Liver (tissue), 8 donors: ENCODE measurements at regions not wholly inside any gene's neighbourhood (a gene's known extent, or its start where the extent isn't known, plus 50 kb on each side); places are given as distances from the start of the nearest gene placed in this dataset.

Experiments used
- DNase-seq: peaks from one replicate; pipeline ENCODE4 v3.0.0-alpha.2; 2017; ENCODE audit warnings: low spot score
- H3K27ac ChIP-seq, 2 donors: one replicate each; pipeline ENCODE4 v1.7.0; 2013; ENCODE audit warnings: inconsistent platforms in 2 of 2, low read length in 2 of 2, control low read depth in 1 of 2, low read depth in 1 of 2, mild to moderate bottlenecking in 1 of 2
- H3K27me3 ChIP-seq, 4 donors: one replicate each; pipeline versions ENCODE4 v1.6.1 to v1.7.0; 2013; ENCODE audit warnings: low read length in 3 of 4, inconsistent platforms in 1 of 4, mild to moderate bottlenecking in 1 of 4, moderate library complexity in 1 of 4; ENCODE audit not compliant: control insufficient read depth in 4 of 4, insufficient read depth in 4 of 4
- H3K36me3 ChIP-seq, 4 donors: one replicate each; pipeline versions ENCODE4 v1.6.1 to v1.7.0; 2013; ENCODE audit warnings: low read length in 3 of 4, mild to moderate bottlenecking in 3 of 4, low read depth in 1 of 4, moderate library complexity in 1 of 4; ENCODE audit not compliant: control insufficient read depth in 4 of 4, insufficient read depth in 3 of 4
- H3K4me1 ChIP-seq, 4 donors: one replicate each; pipeline versions ENCODE4 v1.6.1 to v1.7.0; 2013; ENCODE audit warnings: low read length in 3 of 4, mild to moderate bottlenecking in 3 of 4, moderate library complexity in 1 of 4; ENCODE audit not compliant: control insufficient read depth in 4 of 4, insufficient read depth in 4 of 4
- H3K4me3 ChIP-seq, 3 donors: one replicate each; pipeline versions ENCODE4 v1.6.1 to v1.7.0; 2013; ENCODE audit warnings: low read length in 3 of 3, control low read depth in 1 of 3, low read depth in 1 of 3, mild to moderate bottlenecking in 1 of 3
- H3K9ac ChIP-seq, 2 donors: one replicate each; pipeline ENCODE4 v1.7.0; 2013; ENCODE audit warnings: low read length in 2 of 2, mild to moderate bottlenecking in 2 of 2, moderate library complexity in 2 of 2, control low read depth in 1 of 2, low read depth in 1 of 2
- H3K9me3 ChIP-seq, 4 donors: one replicate each; pipeline versions ENCODE4 v1.6.1 to v1.7.0; 2013; ENCODE audit warnings: low read length in 3 of 4; ENCODE audit not compliant: control insufficient read depth in 4 of 4
- EGR1 ChIP-seq, 2 donors: IDR thresholded peaks; 2 replicates each; pipeline ENCODE4 v1.6.1; 2016 to 2018; ENCODE audit warnings: antibody characterized with exemption in 2 of 2, low read depth in 2 of 2
- FOXA1 ChIP-seq: IDR thresholded peaks from 2 replicates; pipeline ENCODE4 v1.6.1; 2016; ENCODE audit warnings: antibody characterized with exemption
- FOXA2 ChIP-seq: IDR thresholded peaks from 2 replicates; pipeline ENCODE4 v1.6.1; 2016; ENCODE audit warnings: antibody characterized with exemption
- GABPA ChIP-seq, 2 donors: IDR thresholded peaks in 1 of 2; conservative IDR thresholded peaks in 1 of 2; 2 replicates each; pipeline ENCODE4 v1.6.1; 2016; ENCODE audit warnings: antibody characterized with exemption in 2 of 2, mild to moderate bottlenecking in 1 of 2, moderate library complexity in 1 of 2
- HNF4A ChIP-seq, 2 donors: conservative IDR thresholded peaks; 2 replicates each; pipeline ENCODE4 v1.6.1; 2016; ENCODE audit warnings: antibody characterized with exemption in 2 of 2, mild to moderate bottlenecking in 2 of 2
- HNF4G ChIP-seq: IDR thresholded peaks from 2 replicates; pipeline ENCODE4 v1.6.1; 2016; ENCODE audit warnings: antibody characterized with exemption
- JUND ChIP-seq, 2 donors: IDR thresholded peaks; 2 replicates each; pipeline ENCODE4 v1.6.1; 2016; ENCODE audit warnings: antibody characterized with exemption in 2 of 2
- NR2F2 ChIP-seq: IDR thresholded peaks from 2 replicates; pipeline ENCODE4 v1.6.1; 2016; ENCODE audit warnings: antibody characterized with exemption
- RAD21 ChIP-seq, 2 donors: IDR thresholded peaks; 2 replicates each; pipeline ENCODE4 v1.6.1; 2016; ENCODE audit warnings: antibody characterized with exemption in 2 of 2, mild to moderate bottlenecking in 2 of 2
- RXRA ChIP-seq, 2 donors: IDR thresholded peaks; 2 replicates each; pipeline ENCODE4 v1.6.1; 2017 to 2018; ENCODE audit warnings: antibody characterized with exemption in 2 of 2, mild to moderate bottlenecking in 1 of 2
- SP1 ChIP-seq: IDR thresholded peaks from 2 replicates; pipeline ENCODE4 v1.6.1; 2018; ENCODE audit warnings: antibody characterized with exemption, mild to moderate bottlenecking
- TAF1 ChIP-seq: conservative IDR thresholded peaks from 2 replicates; pipeline ENCODE4 v1.6.1; 2016; ENCODE audit warnings: antibody characterized with exemption, mild to moderate bottlenecking
- YY1 ChIP-seq: IDR thresholded peaks from 2 replicates; pipeline ENCODE4 v1.6.1; 2016; ENCODE audit warnings: antibody characterized with exemption, mild to moderate bottlenecking
- WGBS: extraction: QIAGEN DNeasy Blood & Tissue Kit; methylation state at CpG from one replicate; pipeline ENCODE4 v1.1.7; 2013; 5-methylcytosine and 5-hydroxymethylcytosine counted together
- TF ChIP-seq, protein P1 (sequence below): IDR thresholded peaks from 2 replicates; pipeline ENCODE4 v1.6.1; 2016; ENCODE audit warnings: antibody characterized with exemption, mild to moderate bottlenecking
- TF ChIP-seq, protein P2 (sequence below): IDR thresholded peaks from 2 replicates; pipeline ENCODE4 v1.6.1; 2016; ENCODE audit warnings: antibody characterized with exemption
- TF ChIP-seq, protein P3 (sequence below): fragments of 150-350 bp; IDR thresholded peaks from 2 replicates; pipeline ENCODE4 v1.5.1; 2017; ENCODE audit warnings: improper control_type of control experiment, low read depth, low read length; ENCODE audit not compliant: missing input control
- TF ChIP-seq, protein P4 (sequence below): IDR thresholded peaks from 2 replicates; pipeline ENCODE4 v1.6.1; 2016; ENCODE audit warnings: antibody characterized with exemption
- donor health status: healthy.
- donor health status: healthy.
- donor health status: healthy.
- donor health status: healthy.
- donor health status: healthy.

DNA sequence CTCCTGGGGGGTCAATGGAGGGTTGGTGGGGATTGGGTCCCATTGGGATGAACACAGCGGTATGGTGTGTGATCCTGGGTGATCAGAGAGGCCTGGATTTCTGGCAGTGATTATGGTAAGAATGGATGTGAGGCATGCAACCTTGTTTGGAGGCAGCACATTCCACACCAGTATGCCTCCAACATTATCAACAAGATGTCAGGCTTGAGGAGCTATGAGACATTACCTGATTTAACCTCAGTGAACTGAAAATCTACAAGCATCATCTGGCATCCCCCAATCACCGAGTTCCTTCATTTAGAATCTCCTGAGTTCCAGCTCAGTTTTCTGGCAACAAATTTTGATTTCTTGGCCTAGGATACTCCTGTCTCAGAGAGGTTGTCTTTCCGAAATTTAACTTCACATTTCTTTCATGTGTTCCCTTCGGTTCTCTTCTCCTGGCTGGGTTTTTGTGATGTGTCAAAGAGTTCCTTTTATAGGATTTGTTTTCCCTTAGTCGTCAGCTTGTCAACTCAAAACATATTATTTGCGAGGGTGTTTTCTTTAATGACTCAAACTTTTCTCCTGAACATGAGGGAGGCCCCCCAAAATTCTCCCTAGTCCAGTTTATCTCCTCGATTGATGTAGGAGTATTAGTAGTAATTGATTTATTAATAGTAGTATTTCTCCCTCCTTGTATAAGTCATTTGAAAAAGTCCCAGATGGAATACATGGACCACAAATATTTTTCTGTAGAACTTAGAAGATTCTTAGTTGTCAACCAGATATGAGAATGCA lies 56.0 kb upstream of the FLT1 start:
- Histone ChIP-seq H3K4me1 (no peaks in the 10 kb centered on the region), H3K9me3 (no peaks in the 10 kb centered on the region), H3K27ac (no peak overlapping the region), H3K4me3 (no peak overlapping the region), H3K27me3 (peaks cover 0 to 2% (median 0%) of the 10 kb centered on the region in 4 donors), H3K36me3 (no peaks in the 10 kb centered on the region), H3K9ac (no peak overlapping the region)
- 80% methylated on average over 7 of the region's 7 CpGs for WGBS
- TF ChIP-seq, protein P1, sequence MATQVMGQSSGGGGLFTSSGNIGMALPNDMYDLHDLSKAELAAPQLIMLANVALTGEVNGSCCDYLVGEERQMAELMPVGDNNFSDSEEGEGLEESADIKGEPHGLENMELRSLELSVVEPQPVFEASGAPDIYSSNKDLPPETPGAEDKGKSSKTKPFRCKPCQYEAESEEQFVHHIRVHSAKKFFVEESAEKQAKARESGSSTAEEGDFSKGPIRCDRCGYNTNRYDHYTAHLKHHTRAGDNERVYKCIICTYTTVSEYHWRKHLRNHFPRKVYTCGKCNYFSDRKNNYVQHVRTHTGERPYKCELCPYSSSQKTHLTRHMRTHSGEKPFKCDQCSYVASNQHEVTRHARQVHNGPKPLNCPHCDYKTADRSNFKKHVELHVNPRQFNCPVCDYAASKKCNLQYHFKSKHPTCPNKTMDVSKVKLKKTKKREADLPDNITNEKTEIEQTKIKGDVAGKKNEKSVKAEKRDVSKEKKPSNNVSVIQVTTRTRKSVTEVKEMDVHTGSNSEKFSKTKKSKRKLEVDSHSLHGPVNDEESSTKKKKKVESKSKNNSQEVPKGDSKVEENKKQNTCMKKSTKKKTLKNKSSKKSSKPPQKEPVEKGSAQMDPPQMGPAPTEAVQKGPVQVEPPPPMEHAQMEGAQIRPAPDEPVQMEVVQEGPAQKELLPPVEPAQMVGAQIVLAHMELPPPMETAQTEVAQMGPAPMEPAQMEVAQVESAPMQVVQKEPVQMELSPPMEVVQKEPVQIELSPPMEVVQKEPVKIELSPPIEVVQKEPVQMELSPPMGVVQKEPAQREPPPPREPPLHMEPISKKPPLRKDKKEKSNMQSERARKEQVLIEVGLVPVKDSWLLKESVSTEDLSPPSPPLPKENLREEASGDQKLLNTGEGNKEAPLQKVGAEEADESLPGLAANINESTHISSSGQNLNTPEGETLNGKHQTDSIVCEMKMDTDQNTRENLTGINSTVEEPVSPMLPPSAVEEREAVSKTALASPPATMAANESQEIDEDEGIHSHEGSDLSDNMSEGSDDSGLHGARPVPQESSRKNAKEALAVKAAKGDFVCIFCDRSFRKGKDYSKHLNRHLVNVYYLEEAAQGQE, result no peak
- no peak for TF ChIP-seq HNF4A (conservative IDR thresholded peaks at IDR 0.05)
- TF ChIP-seq, protein P2, sequence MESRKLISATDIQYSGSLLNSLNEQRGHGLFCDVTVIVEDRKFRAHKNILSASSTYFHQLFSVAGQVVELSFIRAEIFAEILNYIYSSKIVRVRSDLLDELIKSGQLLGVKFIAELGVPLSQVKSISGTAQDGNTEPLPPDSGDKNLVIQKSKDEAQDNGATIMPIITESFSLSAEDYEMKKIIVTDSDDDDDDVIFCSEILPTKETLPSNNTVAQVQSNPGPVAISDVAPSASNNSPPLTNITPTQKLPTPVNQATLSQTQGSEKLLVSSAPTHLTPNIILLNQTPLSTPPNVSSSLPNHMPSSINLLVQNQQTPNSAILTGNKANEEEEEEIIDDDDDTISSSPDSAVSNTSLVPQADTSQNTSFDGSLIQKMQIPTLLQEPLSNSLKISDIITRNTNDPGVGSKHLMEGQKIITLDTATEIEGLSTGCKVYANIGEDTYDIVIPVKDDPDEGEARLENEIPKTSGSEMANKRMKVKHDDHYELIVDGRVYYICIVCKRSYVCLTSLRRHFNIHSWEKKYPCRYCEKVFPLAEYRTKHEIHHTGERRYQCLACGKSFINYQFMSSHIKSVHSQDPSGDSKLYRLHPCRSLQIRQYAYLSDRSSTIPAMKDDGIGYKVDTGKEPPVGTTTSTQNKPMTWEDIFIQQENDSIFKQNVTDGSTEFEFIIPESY, result no peak
- TF ChIP-seq HNF4G, result no peak
- TF ChIP-seq JUND (IDR thresholded peaks at IDR 0.05), result no peak
- no peak for TF ChIP-seq RXRA (IDR thresholded peaks at IDR 0.05)
- no peak for TF ChIP-seq EGR1 (IDR thresholded peaks at IDR 0.05; ENCODE audit: low read depth in 2 of 2)
- no peak for TF ChIP-seq FOXA2
- TF ChIP-seq, protein P3, sequence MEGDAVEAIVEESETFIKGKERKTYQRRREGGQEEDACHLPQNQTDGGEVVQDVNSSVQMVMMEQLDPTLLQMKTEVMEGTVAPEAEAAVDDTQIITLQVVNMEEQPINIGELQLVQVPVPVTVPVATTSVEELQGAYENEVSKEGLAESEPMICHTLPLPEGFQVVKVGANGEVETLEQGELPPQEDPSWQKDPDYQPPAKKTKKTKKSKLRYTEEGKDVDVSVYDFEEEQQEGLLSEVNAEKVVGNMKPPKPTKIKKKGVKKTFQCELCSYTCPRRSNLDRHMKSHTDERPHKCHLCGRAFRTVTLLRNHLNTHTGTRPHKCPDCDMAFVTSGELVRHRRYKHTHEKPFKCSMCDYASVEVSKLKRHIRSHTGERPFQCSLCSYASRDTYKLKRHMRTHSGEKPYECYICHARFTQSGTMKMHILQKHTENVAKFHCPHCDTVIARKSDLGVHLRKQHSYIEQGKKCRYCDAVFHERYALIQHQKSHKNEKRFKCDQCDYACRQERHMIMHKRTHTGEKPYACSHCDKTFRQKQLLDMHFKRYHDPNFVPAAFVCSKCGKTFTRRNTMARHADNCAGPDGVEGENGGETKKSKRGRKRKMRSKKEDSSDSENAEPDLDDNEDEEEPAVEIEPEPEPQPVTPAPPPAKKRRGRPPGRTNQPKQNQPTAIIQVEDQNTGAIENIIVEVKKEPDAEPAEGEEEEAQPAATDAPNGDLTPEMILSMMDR, result no peak
- TF ChIP-seq TAF1, result no peak
- TF ChIP-seq RAD21 (IDR thresholded peaks at IDR 0.05), result no peak
- no peak for DNase-seq

DNA sequence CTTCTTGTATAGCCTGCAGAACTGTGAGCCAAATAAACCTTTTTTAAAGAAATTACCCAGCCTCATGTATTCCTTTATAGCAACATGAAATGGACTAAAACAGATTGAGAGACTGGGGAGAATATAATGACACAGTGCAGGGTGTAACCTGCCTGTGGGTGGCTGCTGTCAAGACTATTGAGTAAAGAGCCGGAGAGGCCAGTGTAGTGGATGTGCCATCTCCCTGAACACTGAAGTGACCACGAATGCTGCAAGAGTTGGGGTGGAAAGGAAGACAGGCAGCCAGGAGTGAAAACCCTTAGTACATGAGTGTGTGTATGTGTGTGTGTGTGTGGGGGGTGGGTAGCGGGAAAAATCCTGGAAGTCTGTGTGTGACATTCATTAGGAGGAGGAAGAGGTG lies 55.2 kb upstream of the FLT1 start:
- Histone ChIP-seq H3K9ac (no peak overlapping the region), H3K27ac (no peak overlapping the region), H3K4me3 (no peak overlapping the region), H3K27me3 (peaks cover 0 to 2% (median 0%) of the 10 kb centered on the region in 4 donors), H3K9me3 (no peaks in the 10 kb centered on the region), H3K4me1 (no peaks in the 10 kb centered on the region), H3K36me3 (no peaks in the 10 kb centered on the region)
- DNase-seq, result no peak
- WGBS, result 82% methylated on average over 3 of the region's 3 CpGs
- TF ChIP-seq, protein P1, result no peak
- TF ChIP-seq FOXA1, result no peak
- TF ChIP-seq YY1, result no peak
- no peak for TF ChIP-seq SP1
- TF ChIP-seq, protein P2, result no peak
- TF ChIP-seq FOXA2, result no peak
- TF ChIP-seq, protein P4, sequence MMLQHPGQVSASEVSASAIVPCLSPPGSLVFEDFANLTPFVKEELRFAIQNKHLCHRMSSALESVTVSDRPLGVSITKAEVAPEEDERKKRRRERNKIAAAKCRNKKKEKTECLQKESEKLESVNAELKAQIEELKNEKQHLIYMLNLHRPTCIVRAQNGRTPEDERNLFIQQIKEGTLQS, result no peak
- no peak for TF ChIP-seq GABPA (IDR thresholded peaks at IDR 0.05 in 1 of 2, conservative IDR thresholded peaks at IDR 0.05 in 1 of 2)
- TF ChIP-seq NR2F2, result no peak
